HG03045 (cell line): ENCODE measurements at regions not wholly inside any gene's neighbourhood (a gene's known extent, or its start where the extent isn't known, plus 50 kb on each side); places are given as distances from the start of the nearest gene placed in this dataset.
"Not testable (repeated sequence)": the region's sequence is repeated elsewhere in the genome, so short reads cannot be mapped to it uniquely, and the experiment has no call there.

Source experiments
- ATAC-seq: cut with Tn5 transposase; IDR thresholded peaks from one replicate; pipeline ENCODE4 v1.9.1; 2021; ENCODE audit warnings: mild to moderate bottlenecking, moderate library complexity; ENCODE audit not compliant: unreplicated experiment

DNA sequence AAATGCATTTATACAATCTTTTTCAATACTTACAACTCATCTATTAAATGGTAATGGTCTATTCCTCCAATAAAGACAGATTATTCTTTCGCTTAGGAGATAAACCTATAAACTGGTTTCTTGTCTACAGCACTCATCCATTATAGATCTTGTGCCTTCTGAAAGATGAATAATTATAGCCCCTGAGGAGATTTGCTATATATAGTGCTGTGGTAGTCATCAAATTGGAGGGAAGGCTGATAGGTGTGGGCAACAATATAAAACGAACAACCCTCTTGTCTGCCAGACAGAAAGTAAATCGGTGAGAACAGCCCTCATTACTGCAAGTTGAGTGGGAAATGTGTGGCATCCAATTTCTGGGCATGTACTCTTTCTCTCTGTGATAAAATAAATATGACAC lies 292.5 kb upstream of the CNR1 start:
- ATAC-seq = no peak

DNA sequence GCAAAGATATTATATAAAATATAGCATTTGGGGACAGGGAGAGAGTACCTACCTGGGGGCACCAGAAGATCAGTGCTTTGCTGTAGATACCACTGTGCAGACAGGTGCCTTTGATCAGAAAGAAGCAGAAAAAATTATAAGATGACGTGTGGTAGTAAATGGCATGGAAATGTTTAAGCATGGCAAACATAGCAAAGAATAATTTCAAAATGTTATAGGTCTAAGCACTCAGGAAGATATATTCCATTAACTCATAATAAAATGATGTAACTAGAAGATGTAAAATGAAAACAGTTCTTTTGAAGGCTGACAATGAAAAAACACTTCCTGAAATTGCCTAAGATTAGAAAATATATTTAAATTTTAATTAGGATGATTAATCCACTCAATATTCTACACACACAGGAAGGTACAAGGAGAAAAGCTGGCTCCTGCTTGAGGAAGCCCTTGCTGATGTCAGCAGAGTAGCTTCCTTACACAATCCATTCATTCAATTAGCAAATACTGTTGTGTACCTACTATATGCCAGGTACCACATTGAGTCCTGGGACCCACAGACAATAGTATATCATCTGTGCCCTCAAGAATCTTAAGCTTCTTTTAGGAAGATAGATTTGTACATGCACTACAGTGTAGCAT lies 290.2 kb upstream of the CNR1 start:
- ATAC-seq = no peak

DNA sequence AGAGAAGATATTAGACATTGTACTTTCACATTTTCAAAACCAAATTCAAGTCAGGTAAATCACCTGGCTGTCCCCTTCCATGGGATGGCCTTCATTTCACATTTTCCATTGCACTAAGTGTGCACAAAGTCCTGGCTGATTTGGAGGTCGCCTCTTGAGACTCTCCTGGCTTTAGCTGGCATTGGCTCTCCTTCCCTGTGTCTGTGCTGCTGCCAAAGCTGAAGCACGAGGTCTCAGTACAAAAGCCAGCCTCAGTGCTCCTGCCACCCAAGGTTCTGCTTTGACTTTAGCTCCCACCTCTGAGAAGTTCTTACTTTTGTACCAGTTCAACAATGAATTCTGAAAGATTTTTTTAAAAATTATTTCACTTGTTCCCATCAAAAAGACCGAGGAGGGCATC lies 289.2 kb upstream of the CNR1 start:
- no peak for ATAC-seq

DNA sequence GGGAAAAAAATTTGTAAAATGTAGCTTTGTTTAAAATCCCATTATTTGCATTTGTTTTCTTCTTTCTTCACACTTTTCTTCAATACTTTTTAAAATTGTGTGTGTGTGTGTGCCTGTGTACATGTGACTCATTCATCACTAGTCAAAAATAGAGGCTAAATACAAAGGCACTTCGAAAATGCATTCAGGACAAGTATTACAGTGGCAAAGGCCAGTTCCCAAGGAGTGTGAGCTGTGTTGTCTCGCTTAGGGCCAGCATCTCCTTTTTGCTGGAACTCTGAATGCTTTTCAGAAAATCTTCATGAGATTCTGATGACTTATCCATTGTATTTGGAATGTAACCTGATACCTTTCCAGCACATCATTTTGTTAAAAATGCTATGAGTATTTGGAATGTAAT lies 288.5 kb upstream of the CNR1 start:
- no peak for ATAC-seq

DNA sequence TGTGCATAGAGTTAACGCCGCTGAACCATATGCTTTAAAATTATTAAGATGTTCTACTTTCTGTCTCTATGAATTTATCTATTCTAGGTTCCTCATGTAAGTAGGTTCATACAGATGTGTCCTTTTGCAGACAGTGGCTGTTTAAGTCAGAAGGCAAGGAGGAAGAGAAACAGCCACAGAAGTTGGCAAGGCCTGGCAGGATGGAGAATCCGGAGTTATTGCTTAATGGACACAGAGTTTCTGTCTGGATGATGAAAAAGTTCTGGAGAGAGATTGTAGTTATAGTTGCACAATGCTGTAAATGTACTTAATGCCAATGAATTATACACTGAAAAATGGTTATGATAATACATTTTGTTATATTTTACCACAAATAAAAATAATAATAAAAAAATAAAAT lies 283.6 kb upstream of the CNR1 start:
- no peak for ATAC-seq

DNA sequence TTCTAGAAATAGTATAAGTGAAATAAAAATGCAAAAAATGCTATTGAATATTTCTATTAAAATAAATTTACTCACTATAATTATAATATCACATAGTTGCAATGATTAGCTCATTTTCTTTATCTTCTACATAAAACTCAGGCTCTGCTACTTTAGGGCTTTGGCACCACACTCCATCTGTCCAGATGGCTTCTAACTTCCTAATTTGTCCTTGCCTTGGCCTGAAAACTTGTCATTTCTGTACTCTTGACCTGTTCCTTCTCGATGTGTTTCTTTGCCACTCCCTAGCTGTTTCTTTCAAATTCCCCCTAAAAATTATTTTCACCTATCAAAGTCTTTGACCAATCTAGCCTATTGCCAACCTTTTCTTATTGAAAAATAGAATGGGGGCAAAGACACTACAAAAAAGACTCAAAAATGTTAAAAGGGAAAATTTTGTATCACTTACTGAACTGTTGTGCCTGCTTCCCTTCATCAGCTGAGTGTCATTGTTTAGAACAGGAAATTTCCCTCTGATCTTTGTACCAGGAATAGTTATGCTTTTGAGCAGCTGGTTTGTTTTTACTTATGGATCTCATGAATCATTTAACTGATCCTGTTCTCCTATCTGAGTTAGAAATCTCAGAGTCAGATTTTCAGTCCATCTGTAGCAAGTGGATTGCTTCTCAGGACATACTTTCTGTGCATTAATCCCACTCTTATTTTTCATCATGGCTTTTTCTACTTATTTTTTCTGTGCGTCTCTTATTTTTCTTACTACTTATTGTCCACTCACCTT lies 279.2 kb upstream of the CNR1 start:
- no peak for ATAC-seq

DNA sequence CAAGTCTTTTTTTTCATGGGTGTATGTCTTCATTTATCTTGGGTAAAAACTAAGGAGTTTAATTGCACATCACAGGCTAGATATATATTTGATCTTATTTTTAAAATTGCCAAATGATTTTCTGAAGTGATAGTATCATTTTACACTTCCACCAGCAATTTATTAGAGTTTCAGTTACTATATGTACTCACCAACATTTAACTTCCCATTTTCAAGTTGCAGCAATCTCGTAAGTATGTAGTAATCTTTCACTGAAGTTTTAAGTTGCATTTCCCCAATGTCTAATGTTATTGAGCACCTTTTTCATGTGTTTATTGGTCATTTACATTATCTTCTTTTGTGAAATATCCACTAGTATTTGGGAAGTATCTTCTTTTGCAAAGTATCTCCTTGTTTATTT lies 277.4 kb upstream of the CNR1 start:
- no peak for ATAC-seq

DNA sequence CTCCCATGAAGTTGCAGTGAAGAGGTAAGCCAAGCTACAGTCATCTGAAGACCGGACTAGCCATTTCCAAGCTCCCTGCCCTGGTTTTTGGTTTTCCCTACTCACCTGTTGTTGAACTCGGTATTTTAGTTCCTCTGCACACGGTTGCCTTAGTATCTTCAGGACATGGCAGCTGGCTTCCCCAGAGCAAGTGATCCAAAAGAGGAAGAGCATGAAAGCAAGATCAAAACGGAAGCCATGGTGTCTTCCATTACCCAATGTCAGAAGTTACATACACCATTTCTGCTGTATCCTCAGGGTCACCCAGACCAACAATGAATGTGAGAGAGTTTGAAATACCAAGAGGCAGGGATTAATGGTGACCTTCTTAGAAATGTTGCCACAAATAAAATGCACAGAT lies 276.6 kb upstream of the CNR1 start:
- no peak for ATAC-seq

DNA sequence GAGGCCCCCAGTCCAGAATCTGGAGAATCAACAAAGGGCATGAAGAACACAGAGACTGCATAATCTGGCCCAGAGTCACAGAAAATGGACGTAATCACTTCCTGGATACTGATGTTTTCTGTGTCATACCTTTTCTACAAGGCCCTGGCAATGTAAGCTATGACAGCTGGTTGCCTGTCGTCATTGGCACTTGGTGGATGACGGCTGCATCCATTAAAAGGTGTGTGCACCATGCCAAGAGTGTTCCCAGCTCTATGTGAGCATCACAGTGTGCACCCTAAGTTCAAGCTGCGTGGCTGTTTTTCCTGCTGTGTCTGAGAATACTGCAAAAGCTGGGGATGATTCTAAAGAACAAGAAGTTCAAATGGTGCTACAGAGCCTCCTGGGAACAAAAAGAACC lies 275.2 kb upstream of the CNR1 start:
- no peak for ATAC-seq

DNA sequence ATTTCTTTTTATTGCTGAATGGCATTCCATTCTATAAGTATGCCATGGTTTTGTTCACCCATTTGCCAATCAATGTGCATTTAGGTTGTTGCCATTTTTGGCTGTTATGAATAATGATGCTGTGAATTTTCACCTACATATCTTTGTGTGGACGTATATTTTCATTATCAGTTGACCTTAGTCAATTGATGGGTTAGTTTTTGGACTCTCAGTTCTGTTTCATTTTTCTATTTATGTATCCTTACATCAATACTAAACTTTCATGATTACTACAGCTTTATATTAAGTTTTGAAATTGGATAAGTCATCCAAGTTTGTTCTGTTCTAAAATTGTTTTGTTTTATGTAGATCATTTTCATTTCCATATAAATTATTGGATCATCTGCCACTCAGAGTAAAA lies 261.9 kb upstream of the CNR1 start:
- ATAC-seq = no peak

DNA sequence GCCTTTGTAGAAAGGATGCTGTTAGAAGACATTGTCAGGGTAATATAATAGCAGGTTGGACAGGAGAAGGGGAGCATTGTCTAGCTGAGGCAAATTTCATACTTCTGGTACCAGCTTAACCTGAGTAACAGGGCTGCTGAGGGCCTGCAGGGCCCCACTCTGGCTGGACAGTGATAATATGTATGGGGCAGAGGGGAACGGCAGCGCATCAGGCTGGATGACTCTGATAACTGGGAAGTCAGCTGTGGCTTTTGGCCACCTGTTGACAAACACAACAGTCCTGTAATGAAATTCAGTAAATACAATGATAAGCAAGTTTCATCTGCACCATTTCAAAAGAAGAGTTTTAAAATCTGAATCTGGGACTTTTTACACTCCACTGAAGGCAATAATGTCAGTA lies 259.9 kb upstream of the CNR1 start:
- ATAC-seq = no peak

DNA sequence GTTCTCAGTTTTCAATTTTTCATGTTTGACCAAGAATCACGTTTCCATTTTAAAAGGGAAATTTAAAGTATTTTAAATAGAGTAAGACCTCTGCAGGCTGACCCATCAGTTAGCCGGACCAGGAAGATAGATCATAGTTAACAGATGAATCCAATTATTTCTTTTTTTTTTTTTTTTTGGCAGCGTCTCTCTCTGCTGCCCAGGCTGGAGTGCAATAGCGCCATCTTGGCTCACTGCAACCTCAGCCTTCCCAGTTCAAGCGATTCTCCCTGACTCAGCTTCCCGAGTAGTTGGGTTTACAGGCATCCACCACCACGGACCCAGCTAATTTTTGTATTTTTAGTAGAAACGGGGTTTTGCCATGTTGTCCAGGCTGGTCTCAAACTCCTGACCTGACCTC lies 256.7 kb upstream of the CNR1 start:
- no peak for ATAC-seq

DNA sequence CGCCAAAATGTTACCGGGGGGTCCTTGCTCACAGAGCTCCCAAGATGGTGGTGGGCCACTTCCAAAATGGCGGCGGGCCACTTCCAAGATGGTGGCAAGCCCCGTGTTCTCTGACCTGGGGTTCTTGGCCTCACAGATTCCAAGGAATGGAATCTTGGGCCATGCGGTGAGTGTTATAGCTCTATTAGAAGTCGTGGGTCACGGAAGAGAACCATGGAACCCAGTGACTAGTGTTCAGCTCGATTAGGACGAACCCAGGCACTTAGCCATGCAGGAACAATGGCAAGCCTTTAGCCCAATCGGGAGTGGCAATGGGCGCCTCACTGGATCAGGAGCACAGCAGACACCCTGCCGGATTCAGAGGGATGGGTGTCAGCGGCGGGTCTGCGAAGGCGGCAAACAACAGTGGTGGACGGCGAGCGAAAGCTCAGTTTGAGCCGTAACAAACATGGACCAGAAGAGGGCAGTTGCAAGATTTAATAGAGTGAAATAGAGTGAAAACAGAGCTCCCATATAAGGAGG lies 254.9 kb upstream of the CNR1 start:
- ATAC-seq = not testable (repeated sequence)

DNA sequence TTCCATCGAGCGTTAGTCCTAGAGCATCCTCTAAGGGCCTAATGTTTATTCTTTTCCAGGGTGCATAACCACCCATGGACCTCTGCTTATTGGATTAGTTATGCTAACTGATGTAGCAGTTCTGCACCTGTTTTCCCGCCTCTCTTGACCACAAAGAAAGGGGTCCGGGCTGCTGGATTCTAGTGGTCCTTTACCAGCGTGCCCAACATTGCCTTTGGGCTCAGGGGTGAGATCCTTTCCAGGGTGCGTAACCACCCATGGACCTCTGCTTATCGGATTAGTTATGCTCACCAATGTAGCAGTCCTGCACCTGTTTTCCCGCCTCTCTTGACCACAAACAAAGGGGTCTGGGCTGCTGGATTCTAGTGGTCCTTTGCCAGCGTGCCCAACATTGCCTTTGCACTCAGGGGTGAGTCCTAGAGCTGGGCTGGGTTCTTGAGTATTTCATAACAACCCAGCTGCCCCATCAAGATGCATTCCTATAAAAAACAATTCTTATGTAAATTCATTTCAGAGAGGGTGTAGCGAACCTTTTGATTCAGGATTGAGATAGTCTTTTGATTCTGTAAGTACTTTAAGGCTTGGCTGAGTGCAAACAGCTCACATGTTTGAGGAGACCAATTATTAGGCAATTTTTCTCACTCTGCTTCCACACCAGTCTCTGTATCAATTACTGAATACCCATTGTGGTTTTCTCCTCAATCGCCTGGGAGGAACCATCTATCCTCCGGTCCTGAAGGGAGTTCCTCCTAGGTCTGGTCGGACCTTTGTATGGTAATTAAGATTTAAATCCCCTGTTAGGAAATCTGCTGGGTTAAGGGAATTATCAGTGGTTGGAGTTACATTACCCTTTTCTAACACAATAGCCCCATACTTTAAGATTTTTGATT lies 253.0 kb upstream of the CNR1 start:
- not testable (repeated sequence) for ATAC-seq

DNA sequence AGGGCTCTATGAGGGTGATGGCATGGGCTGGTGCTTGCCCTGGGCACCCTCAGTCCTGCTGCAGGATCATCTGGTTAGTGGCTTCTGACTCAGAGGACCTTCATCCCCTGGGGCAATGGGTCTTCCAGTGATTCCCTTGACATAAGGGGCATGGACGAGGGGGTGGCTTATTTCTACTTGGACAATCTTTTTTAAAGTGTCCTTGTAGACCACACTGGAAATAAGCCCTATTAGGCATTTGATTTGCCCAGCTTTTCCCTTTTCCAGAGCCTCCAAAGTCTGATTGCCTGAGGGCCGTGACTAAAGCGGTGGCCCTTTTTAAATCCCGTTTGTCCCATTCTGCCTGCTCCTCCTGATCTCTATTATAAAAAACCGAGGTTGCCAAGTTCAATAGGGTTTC lies 251.2 kb upstream of the CNR1 start:
- ATAC-seq = not testable (repeated sequence)

DNA sequence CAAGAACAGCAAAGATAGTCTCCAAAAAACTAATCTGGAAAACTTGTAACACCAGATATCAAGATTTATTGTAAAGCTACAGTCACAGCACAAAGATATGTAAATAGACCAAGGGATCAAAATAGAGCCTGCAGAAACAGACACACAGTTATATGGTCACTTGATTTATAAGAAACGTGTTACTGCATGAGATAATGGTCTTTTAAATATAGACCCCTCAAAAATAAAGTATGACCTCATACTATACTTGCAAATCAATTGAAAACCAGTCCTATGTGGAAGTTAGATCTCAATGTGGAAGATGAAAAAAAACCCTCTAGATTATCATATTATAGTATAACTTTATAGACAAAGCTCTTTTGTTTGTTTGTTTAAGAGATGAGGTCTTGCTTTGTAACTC lies 247.3 kb upstream of the CNR1 start:
- ATAC-seq = no peak

DNA sequence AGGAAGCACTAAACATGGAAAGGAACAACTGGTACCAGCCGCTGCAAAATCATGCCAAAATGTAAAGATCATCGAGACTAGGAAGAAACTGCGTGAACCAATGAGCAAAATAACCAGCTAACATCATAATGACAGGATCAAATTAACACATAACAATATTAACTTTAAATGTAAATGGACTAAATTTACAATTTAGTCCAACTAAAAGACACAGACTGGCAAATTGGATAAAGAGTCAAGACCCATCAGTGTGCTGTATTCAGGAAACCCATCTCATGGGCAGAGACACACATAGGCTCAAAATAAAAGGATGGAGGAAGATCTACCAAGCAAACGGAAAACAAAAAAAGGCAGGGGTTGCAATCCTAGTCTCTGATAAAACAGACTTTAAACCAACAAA lies 242.2 kb upstream of the CNR1 start:
- not testable (repeated sequence) for ATAC-seq

DNA sequence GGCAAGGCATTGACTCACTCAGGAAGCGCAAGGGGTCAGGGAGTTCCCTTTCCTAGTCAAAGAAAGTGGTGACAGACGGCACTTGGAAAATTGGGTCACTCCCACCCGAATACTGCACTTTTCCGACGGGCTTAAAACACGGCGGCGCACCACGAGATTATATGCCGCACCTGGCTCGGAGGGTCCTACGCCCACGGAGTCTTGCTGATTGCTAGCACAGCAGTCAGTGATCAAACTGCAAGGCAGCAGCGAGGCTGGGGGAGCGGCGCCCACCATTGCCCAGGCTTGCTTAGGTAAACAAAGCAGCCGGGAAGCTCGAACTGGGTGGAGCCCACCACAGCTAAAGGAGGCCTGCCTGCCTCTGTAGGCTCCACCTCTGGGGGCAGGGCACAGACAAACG lies 240.5 kb upstream of the CNR1 start:
- not testable (repeated sequence) for ATAC-seq

DNA sequence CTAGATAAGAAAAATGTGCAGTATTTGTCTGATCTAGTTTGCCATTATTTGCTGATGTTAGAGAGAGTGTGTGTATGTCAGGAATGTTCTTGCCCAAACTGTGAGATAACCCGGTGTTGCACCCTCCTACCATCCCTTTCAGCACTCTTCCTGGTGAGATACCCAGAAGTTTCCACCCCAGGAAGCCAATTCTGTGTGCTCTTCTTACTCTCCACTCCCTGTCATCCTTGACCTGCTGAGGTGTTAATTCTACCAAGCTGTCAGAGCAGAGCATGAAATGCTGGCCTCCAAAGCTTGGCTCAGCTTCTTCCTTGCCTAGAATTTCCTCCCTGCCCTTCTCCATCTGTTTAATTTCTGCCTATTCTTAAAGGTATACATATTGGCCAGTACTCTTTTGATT lies 237.3 kb upstream of the CNR1 start:
- no peak for ATAC-seq

DNA sequence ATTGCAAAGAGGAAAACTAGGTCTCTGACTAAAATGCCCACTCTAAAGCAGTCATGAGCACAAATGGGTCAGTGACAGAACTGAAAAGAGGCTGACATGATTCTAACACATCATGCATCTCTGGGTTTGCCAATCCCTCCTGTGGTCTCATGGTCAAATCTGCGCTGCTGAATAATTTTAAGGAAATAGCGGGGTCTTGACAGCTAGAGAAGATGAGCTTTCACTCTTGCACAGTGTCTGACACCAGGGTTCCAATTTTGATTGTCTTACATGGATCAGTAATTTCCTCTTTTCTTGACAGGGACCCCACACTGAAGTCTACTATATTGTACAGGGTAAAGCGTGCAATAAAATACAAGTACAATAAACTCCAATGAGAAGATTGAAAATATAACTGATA lies 236.8 kb upstream of the CNR1 start:
- ATAC-seq = no peak

DNA sequence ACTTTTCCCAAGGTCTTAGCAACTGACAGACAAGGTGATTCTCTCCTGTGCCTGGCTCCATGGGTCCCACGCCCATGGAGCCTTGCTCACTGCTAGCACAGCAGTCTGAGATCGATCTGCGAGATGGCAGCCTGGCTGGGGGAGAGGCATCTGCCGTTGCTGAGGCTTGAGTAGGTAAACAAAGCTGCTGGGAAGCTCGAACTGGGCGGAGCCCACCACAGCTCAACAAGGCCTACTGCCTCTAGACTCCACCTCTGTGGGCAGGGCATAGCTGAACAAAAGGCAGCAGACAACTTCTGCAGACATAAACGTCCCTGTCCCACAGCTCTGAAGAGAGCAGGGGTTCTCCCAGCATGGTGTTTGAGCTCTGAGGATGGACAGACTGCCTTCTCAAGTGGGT lies 224.9 kb upstream of the CNR1 start:
- ATAC-seq = not testable (repeated sequence)

DNA sequence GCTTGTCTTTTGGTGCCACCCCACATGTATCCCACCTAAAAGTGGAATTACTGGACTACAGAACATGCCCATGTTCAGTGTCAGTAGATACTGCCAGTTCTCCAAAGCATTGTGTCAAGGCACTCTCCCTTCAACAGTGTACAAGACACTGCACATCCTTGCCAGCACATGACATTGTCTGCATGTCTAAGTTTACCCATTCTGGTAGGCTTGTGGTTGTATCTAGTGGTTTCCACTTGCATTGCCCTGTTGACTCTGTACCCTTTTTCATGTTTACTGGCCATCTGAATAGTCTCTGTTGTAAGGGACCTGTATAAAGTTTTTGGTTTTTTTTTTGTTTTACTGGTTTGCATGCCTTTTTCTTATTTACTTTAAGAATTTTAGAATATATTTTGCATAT lies 222.4 kb upstream of the CNR1 start:
- no peak for ATAC-seq
